ENCODE measurements at regions not wholly inside any gene's neighbourhood (a gene's known extent, or its start where the extent isn't known, plus 50 kb on each side); places are given as distances from the start of the nearest gene placed in this dataset.

DNA sequence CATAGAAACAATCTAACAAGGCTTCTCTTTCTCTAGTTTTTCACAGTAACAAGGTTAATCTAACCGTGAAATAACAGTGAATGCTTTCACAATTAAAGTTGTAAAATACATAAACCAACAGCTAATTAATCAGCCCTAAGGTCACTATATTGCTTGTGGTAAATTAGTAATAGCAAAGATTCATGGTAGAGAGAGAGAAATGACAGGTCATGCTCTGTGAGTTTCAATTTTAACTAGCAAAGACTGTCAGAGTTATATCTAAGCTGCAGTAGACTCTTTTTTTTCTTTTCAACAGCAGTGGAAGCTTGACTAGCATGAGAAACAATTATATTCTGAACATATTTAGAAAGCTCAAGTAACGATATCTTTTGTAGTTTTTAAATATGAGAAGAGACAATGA is 1068.0 kb downstream of the MAT2B start:
- RAD21 ChIA-PET (ENCODE audit: unreplicated experiment): interaction anchor here (0.9 to 2.1 kb wide), 3 partner anchors 63 to 99 kb away, joined by 3 to 6 read pairs (median 4); no protein-coding TSS in a partner anchor
- H3K9ac ChIP-seq (ENCODE audit: control insufficient read depth, insufficient read depth, low read length): no peak overlapping the region
- H3K9me3 ChIP-seq (replicated peaks; ENCODE audit: control insufficient read depth, insufficient read depth, low read length): no peaks in the 10 kb centered on the region
- H3K4me1 ChIP-seq (ENCODE audit: control insufficient read depth, insufficient read depth, low read length): no peaks in the 10 kb centered on the region
- no peak overlapping the region for H3K27ac ChIP-seq (ENCODE audit: control insufficient read depth, insufficient read depth)
- no peaks in the 10 kb centered on the region for H3K36me3 ChIP-seq (ENCODE audit: control insufficient read depth in 2 of 2, insufficient read depth in 2 of 2, low read length in 1 of 2)
- H3K4me2 ChIP-seq (ENCODE audit: control insufficient read depth, insufficient read depth): no peak overlapping the region
- no TSS peak for BruUV-seq (replicated peaks)
- FAIRE-seq: no peak
- CTCF ChIA-PET: interaction anchor here (1.0 to 1.7 kb wide), 4 partner anchors 42 to 226 kb away, joined by 3 to 6 read pairs (median 4); no protein-coding TSS in a partner anchor
- SMC1A ChIA-PET (ENCODE audit: uncharacterized antibody, unreplicated experiment): interaction anchor here (0.7 to 2.4 kb wide), 11 partner anchors 8 to 90 kb away, joined by 3 to 6 read pairs (median 3); no protein-coding TSS in a partner anchor
- no peak for TF ChIP-seq ETV6 (conservative IDR thresholded peaks at IDR 0.05 in 1 of 2, IDR thresholded peaks at IDR 0.05 in 1 of 2; ENCODE audit: borderline replicate concordance in 1 of 2, low read depth in 1 of 2)
- TF ChIP-seq YY1 (IDR thresholded peaks at IDR 0.05; ENCODE audit: low read depth, low read length): no peak
- no peak for TF ChIP-seq ASH2L (IDR thresholded peaks at IDR 0.05; ENCODE audit: borderline replicate concordance, low read depth)
- no peak for TF ChIP-seq EP300 (IDR thresholded peaks at IDR 0.05; ENCODE audit: borderline replicate concordance in 1 of 2, control insufficient read depth in 1 of 2, low read depth in 2 of 2, low read length in 2 of 2)
- TF ChIP-seq TARDBP (IDR thresholded peaks at IDR 0.05; ENCODE audit: borderline replicate concordance): no peak
- no peak for TF ChIP-seq SMAD1 (IDR thresholded peaks at IDR 0.05; ENCODE audit: low read depth, partially characterized antibody)
- TF ChIP-seq WRNIP1 (IDR thresholded peaks at IDR 0.05; ENCODE audit: borderline replicate concordance, low read depth, low read length): no peak
- TF ChIP-seq FOXK2 (IDR thresholded peaks at IDR 0.05): no peak
- TF ChIP-seq SMARCA5 (IDR thresholded peaks at IDR 0.05): no peak
- no peak for TF ChIP-seq SIN3A (IDR thresholded peaks at IDR 0.05; ENCODE audit: low read depth, low read length)
- TF ChIP-seq, protein P1, sequence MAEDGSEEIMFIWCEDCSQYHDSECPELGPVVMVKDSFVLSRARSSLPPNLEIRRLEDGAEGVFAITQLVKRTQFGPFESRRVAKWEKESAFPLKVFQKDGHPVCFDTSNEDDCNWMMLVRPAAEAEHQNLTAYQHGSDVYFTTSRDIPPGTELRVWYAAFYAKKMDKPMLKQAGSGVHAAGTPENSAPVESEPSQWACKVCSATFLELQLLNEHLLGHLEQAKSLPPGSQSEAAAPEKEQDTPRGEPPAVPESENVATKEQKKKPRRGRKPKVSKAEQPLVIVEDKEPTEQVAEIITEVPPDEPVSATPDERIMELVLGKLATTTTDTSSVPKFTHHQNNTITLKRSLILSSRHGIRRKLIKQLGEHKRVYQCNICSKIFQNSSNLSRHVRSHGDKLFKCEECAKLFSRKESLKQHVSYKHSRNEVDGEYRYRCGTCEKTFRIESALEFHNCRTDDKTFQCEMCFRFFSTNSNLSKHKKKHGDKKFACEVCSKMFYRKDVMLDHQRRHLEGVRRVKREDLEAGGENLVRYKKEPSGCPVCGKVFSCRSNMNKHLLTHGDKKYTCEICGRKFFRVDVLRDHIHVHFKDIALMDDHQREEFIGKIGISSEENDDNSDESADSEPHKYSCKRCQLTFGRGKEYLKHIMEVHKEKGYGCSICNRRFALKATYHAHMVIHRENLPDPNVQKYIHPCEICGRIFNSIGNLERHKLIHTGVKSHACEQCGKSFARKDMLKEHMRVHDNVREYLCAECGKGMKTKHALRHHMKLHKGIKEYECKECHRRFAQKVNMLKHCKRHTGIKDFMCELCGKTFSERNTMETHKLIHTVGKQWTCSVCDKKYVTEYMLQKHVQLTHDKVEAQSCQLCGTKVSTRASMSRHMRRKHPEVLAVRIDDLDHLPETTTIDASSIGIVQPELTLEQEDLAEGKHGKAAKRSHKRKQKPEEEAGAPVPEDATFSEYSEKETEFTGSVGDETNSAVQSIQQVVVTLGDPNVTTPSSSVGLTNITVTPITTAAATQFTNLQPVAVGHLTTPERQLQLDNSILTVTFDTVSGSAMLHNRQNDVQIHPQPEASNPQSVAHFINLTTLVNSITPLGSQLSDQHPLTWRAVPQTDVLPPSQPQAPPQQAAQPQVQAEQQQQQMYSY (CRISPR knock-in tag; IDR thresholded peaks at IDR 0.05): no peak
- TF ChIP-seq NFYB (IDR thresholded peaks at IDR 0.05; ENCODE audit: insufficient read depth, low read depth, low read length): no peak
- no peak for TF ChIP-seq CEBPB (IDR thresholded peaks at IDR 0.05; ENCODE audit: borderline replicate concordance in 1 of 2, low read depth in 2 of 2, low read length in 2 of 2)
- no peak for TF ChIP-seq IKZF2 (IDR thresholded peaks at IDR 0.05)
- TF ChIP-seq CHD2 (IDR thresholded peaks at IDR 0.05; ENCODE audit: borderline replicate concordance, low read depth, low read length): no peak
- in situ Hi-C loops (cut with MboI): no loop called here
- DNase-seq (ENCODE audit: low read depth, low spot score): no peak
- H2AFZ ChIP-seq (ENCODE audit: control insufficient read depth, low read depth, low read length): no peak overlapping the region
- no peak for ATAC-seq
- H4K20me1 ChIP-seq (ENCODE audit: control insufficient read depth, insufficient read depth): no peaks in the 10 kb centered on the region
- 29% methylated on average over 2 of the region's 2 CpGs for WGBS (ENCODE audit: insufficient coverage, insufficient replicate concordance, low lambda C conversion rate, missing lambda C conversion rate)
- H3K27me3 ChIP-seq (replicated peaks in 1 of 2; ENCODE audit: control insufficient read depth in 2 of 2, insufficient read depth in 2 of 2, low read length in 1 of 2): no peaks in the 10 kb centered on the region
- intact Hi-C loops (cut with micrococcal nuclease; ENCODE audit: unreplicated experiment): no loop called here
- no peak overlapping the region for H3K4me3 ChIP-seq
- no peaks in the 10 kb centered on the region for H3K79me2 ChIP-seq (ENCODE audit: control insufficient read depth, insufficient read depth, low read length)
- POLR2A ChIA-PET: no interaction called here

Data from GM12878 (cell line).